ENCODE measurements at regions not wholly inside any gene's neighbourhood (a gene's known extent, or its start where the extent isn't known, plus 50 kb on each side); places are given as distances from the start of the nearest gene placed in this dataset.

DNA sequence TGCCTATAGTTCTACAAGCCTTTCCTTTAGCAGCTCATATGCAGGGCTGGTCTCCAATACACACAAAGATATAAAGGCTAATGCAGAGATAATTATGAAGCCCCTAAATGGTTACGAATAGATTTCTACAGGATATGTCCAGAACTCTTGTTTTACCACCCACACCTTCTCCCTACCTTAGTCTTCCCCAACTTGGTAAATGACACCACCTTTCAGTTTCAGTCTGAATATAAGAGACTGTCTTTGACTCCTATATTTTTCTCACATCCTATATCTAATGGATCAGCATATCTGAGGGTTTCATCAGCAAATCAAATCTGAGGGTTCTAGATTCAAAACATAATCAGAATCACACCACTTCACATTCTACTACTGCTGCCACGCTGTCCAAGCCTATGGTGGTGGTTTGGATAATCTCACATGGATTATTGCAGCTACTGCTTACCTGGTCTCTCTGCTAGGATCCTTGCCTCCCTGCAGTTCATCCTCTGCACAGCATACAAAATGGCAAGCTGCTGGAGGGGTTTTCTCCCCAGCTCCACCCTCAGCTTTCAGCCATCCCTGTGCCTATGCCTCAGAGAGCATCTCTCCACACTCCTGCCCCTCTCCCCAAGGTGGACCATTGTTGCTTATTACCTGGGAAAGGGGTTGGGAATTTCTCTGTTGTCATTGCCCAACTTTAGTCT lies 178.0 kb upstream of the SPOPL start:
- POLR2A ChIA-PET = no interaction called here
- TF ChIP-seq, protein P1, sequence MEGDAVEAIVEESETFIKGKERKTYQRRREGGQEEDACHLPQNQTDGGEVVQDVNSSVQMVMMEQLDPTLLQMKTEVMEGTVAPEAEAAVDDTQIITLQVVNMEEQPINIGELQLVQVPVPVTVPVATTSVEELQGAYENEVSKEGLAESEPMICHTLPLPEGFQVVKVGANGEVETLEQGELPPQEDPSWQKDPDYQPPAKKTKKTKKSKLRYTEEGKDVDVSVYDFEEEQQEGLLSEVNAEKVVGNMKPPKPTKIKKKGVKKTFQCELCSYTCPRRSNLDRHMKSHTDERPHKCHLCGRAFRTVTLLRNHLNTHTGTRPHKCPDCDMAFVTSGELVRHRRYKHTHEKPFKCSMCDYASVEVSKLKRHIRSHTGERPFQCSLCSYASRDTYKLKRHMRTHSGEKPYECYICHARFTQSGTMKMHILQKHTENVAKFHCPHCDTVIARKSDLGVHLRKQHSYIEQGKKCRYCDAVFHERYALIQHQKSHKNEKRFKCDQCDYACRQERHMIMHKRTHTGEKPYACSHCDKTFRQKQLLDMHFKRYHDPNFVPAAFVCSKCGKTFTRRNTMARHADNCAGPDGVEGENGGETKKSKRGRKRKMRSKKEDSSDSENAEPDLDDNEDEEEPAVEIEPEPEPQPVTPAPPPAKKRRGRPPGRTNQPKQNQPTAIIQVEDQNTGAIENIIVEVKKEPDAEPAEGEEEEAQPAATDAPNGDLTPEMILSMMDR (IDR thresholded peaks at IDR 0.05; ENCODE audit: insufficient read depth, low read depth, low read length) = no peak
- DNase-seq (ENCODE audit: low read depth) = no peak
- Histone ChIP-seq H3K4me3 (ENCODE audit: low read depth, low read length) (no peak overlapping the region), H3K36me3 (ENCODE audit: control insufficient read depth, insufficient read depth, low read length) (no peaks in the 10 kb centered on the region), H3K27me3 (ENCODE audit: control insufficient read depth, insufficient read depth, low read length) (no peaks in the 10 kb centered on the region)
- CTCF ChIA-PET = no interaction called here

GRCh38 chr2:138324068-138324771 lies 177.3 kb upstream of the SPOPL start:
- Histone ChIP-seq H3K27me3 (ENCODE audit: control insufficient read depth, insufficient read depth, low read length) (no peaks in the 10 kb centered on the region), H3K4me3 (ENCODE audit: low read depth, low read length) (no peak overlapping the region), H3K36me3 (ENCODE audit: control insufficient read depth, insufficient read depth, low read length) (no peaks in the 10 kb centered on the region)
- DNase-seq (ENCODE audit: low read depth) = no peak
- ChIA-PET POLR2A (no interaction called here), CTCF (interaction anchor here (0.8 kb wide), 1 partner anchor 51 kb away, joined by 3 read pairs; no protein-coding TSS in a partner anchor)
- TF ChIP-seq, protein P1 (IDR thresholded peaks at IDR 0.05; ENCODE audit: insufficient read depth, low read depth, low read length) = no peak

GRCh38 chr2:138327967-138328366 lies 173.6 kb upstream of the SPOPL start:
- H3K36me3 ChIP-seq (ENCODE audit: control insufficient read depth, insufficient read depth, low read length) = no peaks in the 10 kb centered on the region
- no peak for DNase-seq (ENCODE audit: low read depth)
- H3K27me3 ChIP-seq (ENCODE audit: control insufficient read depth, insufficient read depth, low read length) = no peaks in the 10 kb centered on the region
- POLR2A ChIA-PET = no interaction called here
- CTCF ChIA-PET = no interaction called here
- TF ChIP-seq, protein P1 (IDR thresholded peaks at IDR 0.05; ENCODE audit: insufficient read depth, low read depth, low read length) = no peak
- no peak overlapping the region for H3K4me3 ChIP-seq (ENCODE audit: low read depth, low read length)

DNA sequence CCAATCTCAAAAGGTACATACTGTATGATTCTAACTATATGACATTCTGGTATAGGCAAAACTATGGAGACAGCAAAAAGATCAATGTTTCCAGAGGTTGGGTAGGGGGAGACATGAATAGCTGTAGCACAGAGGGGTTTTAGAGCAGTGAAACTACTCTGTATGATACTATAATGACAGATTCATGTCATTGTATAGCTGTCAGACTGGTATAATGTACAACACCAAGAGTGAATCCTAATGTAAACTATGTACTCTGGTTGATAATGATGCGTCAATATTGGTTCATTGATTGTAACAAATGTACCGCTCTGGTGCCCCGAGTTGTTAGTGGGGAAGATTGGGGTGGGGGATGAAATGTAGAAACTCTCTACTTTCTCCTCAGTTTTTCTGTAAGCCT lies 172.4 kb upstream of the SPOPL start:
- POLR2A ChIA-PET = no interaction called here
- CTCF ChIA-PET = no interaction called here
- DNase-seq (ENCODE audit: low read depth) = no peak

GRCh38 chr2:138329591-138329990 lies 172.0 kb upstream of the SPOPL start:
- CTCF ChIA-PET = interaction anchor here (0.9 to 1.4 kb wide), 2 partner anchors 8 to 19 kb away, joined by 3 to 4 read pairs; no protein-coding TSS in a partner anchor

More for the DNA sequence above, 172.4 kb upstream of the SPOPL start:
- H3K4me3 ChIP-seq (ENCODE audit: low read depth, low read length) = no peak overlapping the region
- H3K36me3 ChIP-seq (ENCODE audit: control insufficient read depth, insufficient read depth, low read length) = no peaks in the 10 kb centered on the region
- H3K27me3 ChIP-seq (ENCODE audit: control insufficient read depth, insufficient read depth, low read length) = no peaks in the 10 kb centered on the region
- TF ChIP-seq, protein P1 (IDR thresholded peaks at IDR 0.05; ENCODE audit: insufficient read depth, low read depth, low read length) = no peak

More at GRCh38 chr2:138329591-138329990, 172.0 kb upstream of the SPOPL start:
- POLR2A ChIA-PET = no interaction called here
- Histone ChIP-seq H3K4me3 (ENCODE audit: low read depth, low read length) (no peak overlapping the region), H3K27me3 (ENCODE audit: control insufficient read depth, insufficient read depth, low read length) (no peaks in the 10 kb centered on the region), H3K36me3 (ENCODE audit: control insufficient read depth, insufficient read depth, low read length) (no peaks in the 10 kb centered on the region)
- no peak for DNase-seq (ENCODE audit: low read depth)
- TF ChIP-seq, protein P1 (IDR thresholded peaks at IDR 0.05; ENCODE audit: insufficient read depth, low read depth, low read length) = no peak

All from BJ (cell line).